ENCODE measurements at regions not wholly inside any gene's neighbourhood (a gene's known extent, or its start where the extent isn't known, plus 50 kb on each side); places are given as distances from the start of the nearest gene placed in this dataset.
"Not testable (repeated sequence)": the region's sequence is repeated elsewhere in the genome, so short reads cannot be mapped to it uniquely, and the experiment has no call there.

GRCh38 chr9:106443520-106443919, 419.4 kb upstream of the ZNF462 start:
- no peak for DNase-seq (ENCODE audit: low spot score)

- no peak for DNase-seq (ENCODE audit: low spot score)
These were observed 417.9 kb upstream of the ZNF462 start for GRCh38 chr9:106445107-106445506.

- DNase-seq (ENCODE audit: low spot score), result no peak
These were observed 413.5 kb upstream of the ZNF462 start for GRCh38 chr9:106449336-106449927.

- DNase-seq (ENCODE audit: low spot score), result no peak
These were observed 412.4 kb upstream of the ZNF462 start for GRCh38 chr9:106450549-106450948.

GRCh38 chr9:106451223-106451622, 411.7 kb upstream of the ZNF462 start:
- DNase-seq (ENCODE audit: low spot score), result no peak

- no peak for DNase-seq (ENCODE audit: low spot score)
These were observed 406.4 kb upstream of the ZNF462 start for GRCh38 chr9:106456581-106456980.

- no peak for DNase-seq (ENCODE audit: low spot score)
These were observed 395.7 kb upstream of the ZNF462 start for GRCh38 chr9:106467113-106467864.

GRCh38 chr9:106467865-106468164, 395.2 kb upstream of the ZNF462 start:
- DNase-seq (ENCODE audit: low spot score), result peak; percentile 18

GRCh38 chr9:106468431-106468830, 394.5 kb upstream of the ZNF462 start:
- DNase-seq (ENCODE audit: low spot score), result no peak

- DNase-seq (ENCODE audit: low spot score), result no peak
These were observed 384.7 kb upstream of the ZNF462 start for GRCh38 chr9:106478312-106478711.

GRCh38 chr9:106478727-106479126, 384.2 kb upstream of the ZNF462 start:
- DNase-seq (ENCODE audit: low spot score), result no peak

- peak; percentile 45 for DNase-seq (ENCODE audit: low spot score)
These were observed 383.3 kb upstream of the ZNF462 start for GRCh38 chr9:106479679-106480078.

- DNase-seq (ENCODE audit: low spot score), result peak; percentile 10
These were observed 381.9 kb upstream of the ZNF462 start for GRCh38 chr9:106481013-106481609.

GRCh38 chr9:106482733-106483132, 380.2 kb upstream of the ZNF462 start:
- DNase-seq (ENCODE audit: low spot score), result no peak

- DNase-seq (ENCODE audit: low spot score), result no peak
These were observed 376.3 kb upstream of the ZNF462 start for GRCh38 chr9:106486685-106487084.

- DNase-seq (ENCODE audit: low spot score), result no peak
These were observed 375.7 kb upstream of the ZNF462 start for GRCh38 chr9:106487266-106487665.

- not testable (repeated sequence) for DNase-seq (ENCODE audit: low spot score)
These were observed 370.8 kb upstream of the ZNF462 start for GRCh38 chr9:106492126-106492525.

GRCh38 chr9:106500171-106500570, 362.8 kb upstream of the ZNF462 start:
- DNase-seq (ENCODE audit: low spot score), result no peak

GRCh38 chr9:106501210-106501609, 361.8 kb upstream of the ZNF462 start:
- not testable (repeated sequence) for DNase-seq (ENCODE audit: low spot score)

- DNase-seq (ENCODE audit: low spot score), result no peak
These were observed 360.0 kb upstream of the ZNF462 start for GRCh38 chr9:106502930-106503329.

GRCh38 chr9:106503759-106504158, 359.2 kb upstream of the ZNF462 start:
- no peak for DNase-seq (ENCODE audit: low spot score)

- DNase-seq (ENCODE audit: low spot score), result no peak
These were observed 336.2 kb upstream of the ZNF462 start for GRCh38 chr9:106526716-106527204.

GRCh38 chr9:106528158-106528557, 334.8 kb upstream of the ZNF462 start:
- no peak for DNase-seq (ENCODE audit: low spot score)
